HG03103 (cell line): ENCODE measurements at regions not wholly inside any gene's neighbourhood (a gene's known extent, or its start where the extent isn't known, plus 50 kb on each side); places are given as distances from the start of the nearest gene placed in this dataset.
"Not testable (repeated sequence)": the region's sequence is repeated elsewhere in the genome, so short reads cannot be mapped to it uniquely, and the experiment has no call there.

Experiments
- ATAC-seq: cut with Tn5 transposase; IDR thresholded peaks from one replicate; pipeline ENCODE4 v1.9.1; 2021; ENCODE audit warnings: low read depth; ENCODE audit not compliant: unreplicated experiment

DNA sequence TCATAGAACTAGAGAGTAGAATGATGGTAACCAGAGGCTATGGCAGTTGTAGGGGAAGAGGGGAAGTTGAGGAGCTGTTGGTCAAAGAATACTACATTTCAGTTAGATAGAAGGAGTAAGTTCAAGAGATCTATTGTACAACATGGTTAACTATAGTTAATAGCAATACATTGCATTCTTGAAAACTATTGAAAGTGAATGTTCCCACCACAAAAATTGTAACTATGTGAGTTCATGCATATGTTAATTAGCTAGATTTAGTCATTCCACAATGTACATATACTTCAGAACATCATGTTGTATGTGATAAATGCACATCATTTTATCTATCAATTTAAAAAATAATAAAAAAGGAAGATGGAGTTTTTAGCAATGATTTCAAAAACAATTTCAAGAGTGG, 125.3 kb upstream of the IL15 start:
- ATAC-seq = no peak

DNA sequence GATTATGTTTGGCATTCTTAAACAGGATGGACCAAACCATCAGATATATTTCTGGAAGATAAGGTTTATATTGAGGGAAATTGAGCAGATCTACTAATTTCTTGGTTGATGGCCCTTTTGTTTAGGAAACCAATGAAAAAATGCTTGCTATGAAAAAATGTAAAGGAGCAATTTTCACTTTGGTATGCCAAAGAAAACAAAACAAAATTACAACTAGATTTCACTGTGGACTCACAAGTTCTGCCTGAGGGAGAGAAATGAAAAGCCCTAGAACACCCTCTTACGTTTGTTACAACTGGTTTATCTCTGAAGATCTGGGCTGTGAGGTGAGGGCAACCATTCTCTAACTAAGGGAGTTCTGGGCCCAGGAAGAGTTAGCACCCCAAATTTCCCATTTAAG, 122.5 kb upstream of the IL15 start:
- no peak for ATAC-seq

DNA sequence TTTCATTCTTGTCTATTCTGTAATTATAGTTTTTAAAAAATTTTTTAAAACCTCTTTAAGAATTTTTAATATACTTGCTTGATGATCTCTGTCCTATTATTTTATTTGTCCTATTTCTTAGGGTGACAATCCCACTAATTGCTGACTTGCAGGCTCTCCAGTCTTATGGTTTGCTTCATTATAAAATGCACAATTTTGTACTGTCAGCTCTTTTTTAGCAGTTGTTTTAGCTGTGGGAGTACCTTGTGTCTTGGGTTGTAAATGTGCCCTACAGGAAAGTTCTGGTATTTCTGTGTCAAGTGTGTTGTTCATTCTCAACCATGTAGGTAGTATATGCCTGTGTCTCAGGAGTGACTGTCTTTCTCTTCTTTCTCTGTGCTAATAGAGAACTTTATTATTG, 118.2 kb upstream of the IL15 start:
- ATAC-seq = no peak

DNA sequence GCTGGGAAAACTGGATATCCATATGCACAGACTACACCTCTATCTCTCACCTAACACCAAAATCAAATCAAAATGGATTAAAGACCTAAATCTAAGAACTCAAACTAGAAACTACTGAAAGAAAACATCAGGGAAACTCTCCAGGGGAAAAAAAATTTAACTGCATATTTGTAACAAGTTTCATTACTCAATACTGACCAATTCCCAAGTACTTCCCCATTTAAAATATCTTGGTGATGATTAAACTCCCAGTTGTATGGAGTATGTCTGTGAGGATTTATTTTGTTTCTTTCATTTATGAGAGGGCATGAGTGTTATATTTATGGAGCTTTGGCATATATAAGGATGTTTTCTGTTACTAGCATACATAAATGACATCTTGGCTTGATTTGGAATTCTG, 112.3 kb upstream of the IL15 start:
- no peak for ATAC-seq

DNA sequence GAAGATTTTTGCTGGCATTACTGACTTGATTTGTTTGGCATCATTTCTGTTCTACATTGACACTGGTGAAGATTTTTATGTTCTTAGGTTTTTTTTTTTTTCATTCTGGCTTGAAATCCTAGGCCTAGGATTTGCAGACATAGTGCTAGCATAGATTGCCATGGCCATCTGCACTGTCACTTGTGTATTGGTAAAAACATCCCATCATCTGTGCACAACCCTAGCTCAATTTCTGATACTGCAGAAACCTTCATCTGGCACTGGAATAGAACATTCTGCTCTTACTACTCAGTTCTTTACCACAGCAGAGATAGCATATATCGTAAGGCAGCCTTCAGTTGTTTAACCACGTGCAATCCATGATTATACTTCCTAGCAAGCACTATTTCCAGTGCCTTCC, 111.5 kb upstream of the IL15 start:
- no peak for ATAC-seq

DNA sequence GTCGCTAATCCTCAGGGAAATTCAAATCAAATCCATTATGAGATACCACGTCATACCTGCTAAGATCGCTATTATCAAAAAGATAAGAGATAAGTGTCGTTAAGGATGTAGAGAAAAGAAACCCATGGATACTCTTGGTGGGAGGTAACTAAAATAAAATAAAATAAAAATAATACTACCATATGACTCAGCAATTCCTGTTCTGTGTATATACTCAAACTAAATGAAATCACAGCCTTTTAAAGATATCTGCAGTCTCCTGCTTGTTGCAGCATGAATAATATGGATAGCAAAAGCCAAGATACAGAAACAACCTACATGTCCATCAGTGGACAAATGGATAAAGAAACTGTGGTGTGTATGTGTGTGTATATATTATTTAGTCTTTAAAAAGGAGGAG, 105.8 kb upstream of the IL15 start:
- ATAC-seq = no peak

DNA sequence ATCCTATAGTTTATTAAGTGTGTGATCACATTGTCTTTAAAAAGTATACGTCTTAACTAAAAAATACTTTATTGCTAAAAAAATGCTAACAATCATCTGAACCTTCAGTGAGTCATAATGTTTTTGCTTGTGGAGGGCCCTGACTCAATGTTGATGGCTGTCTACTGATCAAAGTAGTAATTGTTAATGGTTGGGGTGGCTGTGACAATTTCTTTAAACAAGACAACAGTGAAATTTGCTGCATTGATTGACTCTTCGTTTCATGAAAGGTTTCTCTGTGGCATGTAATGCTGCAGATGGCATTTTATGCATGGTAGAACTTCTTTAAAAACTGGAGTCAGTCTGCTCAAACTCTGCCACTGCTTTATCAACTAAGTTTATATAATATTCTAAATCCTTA, 101.4 kb upstream of the IL15 start:
- no peak for ATAC-seq

DNA sequence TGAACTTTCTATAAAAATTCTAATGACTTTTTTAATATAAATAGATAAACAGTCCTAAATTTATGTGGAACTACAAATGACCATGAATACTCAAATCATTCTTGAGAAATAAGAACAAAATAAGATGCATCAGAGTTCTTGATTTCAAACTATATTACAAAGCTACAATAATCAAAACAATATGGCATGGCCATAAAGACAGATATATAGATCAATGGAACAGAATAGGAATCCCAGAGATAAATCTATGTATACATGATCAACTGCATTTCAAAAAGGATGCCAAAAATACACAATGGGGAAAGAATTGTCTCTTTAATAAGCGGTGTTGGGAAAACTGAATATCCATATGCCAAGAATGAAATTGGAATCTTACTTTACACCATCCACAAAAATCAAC, 98.4 kb upstream of the IL15 start:
- ATAC-seq = no peak

DNA sequence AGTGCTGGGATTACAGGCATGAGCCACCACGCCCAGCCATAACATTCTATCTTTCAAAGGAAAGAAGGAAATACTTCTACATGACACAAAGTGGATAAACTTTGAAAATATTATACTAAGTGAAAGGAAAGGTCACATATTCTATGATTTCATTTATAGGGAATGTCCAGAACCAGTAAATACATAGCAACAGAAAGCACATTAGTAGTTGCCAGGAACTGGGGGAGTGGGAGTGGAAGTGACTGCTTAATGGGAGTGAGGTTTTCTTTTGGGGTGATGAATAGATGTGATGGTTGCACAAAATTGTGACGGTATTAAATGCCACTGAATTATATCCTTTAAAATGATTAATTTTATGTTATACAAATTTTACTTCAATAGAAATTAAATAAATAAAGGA, 95.7 kb upstream of the IL15 start:
- ATAC-seq = no peak

DNA sequence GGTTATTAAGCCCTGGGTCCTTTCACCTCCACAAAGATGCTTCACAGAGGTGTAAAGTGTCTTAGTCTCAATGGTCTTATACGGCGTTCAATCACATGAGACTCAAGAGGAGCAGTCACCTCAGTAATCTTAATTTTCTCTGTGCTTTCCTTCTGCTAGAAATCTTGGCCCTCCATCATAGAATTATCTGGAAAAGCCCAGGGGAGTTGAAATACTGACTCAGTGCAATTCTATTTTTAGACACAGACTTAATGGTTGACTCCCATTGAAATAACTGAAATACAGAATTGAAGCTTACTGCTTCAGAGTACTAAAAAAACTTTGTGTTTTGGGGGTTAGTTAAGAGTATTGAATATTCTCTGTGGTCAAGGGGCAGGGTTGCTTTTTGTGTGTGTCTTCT, 94.5 kb upstream of the IL15 start:
- no peak for ATAC-seq

DNA sequence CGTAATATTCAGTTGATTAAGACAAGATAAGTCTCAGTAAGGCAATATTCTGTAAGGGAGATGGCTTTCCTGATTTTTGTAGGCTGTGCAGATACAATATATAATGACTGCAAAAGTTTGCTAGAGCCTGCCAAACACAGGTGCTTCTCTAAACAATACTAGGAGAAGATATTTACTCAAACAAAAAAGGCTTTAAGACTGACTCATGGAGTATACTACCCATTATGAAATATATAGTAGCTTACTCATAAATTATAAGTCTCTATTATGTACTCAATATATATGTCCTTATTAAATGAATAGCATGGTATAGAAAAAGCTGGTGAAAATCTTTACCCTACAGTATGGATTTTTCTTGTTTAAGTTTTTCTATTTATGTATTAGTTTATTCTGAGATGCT, 93.2 kb upstream of the IL15 start:
- ATAC-seq = no peak

DNA sequence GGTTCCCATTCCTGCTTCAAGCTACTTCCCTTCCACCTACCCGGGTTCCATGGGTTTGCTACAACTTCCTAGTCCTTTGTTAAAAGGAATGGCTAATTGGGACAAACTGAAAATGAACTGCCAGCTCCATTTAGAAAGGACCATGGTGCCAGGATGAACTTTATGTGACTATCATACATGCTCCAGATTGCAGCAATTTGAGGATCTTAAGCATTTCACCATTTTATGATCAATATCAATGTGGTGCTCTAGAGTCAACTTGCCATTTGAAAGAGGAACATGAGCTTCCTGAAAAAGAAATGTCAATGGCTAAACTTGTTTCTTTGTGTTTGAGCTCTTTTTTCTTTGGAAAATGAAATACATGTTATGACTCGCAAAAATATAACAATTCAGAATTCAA, 92.7 kb upstream of the IL15 start:
- no peak for ATAC-seq

DNA sequence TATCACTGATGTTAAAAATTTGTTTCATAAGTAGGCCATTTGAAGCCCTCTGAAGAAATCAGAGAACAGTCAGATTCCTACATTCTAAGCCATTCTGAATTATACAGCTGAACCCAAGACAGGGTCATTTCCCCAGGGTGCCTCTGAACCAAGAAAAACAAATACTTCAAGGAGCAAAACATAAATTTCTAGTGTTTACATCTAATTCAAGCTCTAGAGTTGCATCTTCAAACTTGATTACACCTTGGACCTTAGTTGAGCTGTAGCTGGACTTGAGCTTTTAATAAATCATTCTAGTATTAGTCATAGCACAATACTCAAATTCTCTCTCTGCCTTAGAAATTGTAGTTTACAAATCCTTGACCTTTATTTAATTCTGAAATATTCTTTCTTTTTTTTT, 87.6 kb upstream of the IL15 start:
- no peak for ATAC-seq

DNA sequence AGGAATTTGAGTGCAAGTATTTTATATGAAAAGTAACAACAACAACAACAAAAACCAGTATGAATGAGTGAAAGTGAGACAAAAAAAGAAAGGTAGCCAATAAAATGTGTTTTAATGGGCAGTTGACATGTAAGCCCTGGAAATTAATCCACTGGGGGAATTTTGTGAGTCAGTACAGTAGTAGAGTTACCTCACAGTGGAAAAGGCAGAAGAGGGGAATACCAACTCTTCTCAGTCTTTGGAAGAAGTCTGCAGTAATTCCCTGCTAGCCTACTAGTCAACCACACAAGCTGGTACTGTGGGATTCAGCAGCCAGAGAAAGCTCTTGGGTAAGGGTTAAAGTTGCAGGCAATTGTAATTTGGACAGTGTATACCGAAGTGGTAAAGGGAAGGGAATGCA, 76.3 kb upstream of the IL15 start:
- ATAC-seq = no peak

DNA sequence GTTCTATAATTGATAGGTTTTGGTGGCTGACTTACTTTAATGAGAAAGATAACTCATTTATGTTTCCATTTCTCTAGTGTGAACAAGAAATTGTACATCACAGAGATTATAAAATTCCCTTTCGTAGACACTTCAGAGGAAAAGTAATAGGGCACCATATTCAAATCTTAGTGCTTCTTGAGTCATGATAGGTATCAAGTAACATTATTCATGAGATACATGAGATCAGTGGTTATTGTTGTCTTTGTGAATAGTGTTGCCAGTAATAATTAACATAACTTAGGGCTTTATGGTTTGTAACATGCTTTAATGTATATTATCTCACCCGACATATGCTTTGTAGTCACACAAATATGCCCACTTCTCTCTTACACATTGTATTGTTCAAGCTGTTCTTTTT, 73.7 kb upstream of the IL15 start:
- no peak for ATAC-seq

DNA sequence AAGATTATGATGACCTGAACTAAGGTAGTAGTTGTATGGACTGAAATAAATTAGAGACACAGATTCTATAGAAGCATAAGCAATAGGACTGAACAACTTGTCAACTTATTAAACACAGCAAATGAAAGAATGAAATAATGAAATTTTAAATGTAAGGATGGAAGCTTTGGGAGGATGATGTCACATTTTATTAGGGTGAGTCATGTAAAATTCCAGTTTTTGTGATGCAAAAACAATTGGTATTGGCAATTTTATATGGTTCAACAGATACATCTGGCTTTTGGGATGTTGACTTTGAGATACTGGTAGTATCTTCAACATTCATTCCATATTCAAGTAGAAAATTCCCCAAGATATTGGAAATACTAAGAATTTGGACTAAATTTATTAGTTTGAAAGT, 72.7 kb upstream of the IL15 start:
- no peak for ATAC-seq

DNA sequence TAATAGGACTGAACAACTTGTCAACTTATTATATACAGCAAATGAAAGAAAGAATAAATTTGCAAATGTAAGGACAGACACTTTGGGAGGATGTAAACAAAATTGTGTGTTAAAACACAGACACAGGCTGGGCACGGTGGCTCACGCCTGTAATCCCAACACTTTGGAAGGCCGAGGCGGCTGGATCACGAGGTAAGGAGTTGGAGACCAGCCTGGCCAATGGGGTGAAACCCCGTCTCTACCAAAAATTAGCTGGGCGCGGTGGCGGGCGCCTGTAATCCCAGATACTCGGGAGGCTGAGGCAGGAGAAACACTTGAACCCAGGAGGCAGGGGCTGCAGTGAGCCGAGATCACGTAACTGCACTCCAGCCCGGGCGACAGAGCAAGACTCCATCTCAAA, 71.4 kb upstream of the IL15 start:
- ATAC-seq = not testable (repeated sequence)

DNA sequence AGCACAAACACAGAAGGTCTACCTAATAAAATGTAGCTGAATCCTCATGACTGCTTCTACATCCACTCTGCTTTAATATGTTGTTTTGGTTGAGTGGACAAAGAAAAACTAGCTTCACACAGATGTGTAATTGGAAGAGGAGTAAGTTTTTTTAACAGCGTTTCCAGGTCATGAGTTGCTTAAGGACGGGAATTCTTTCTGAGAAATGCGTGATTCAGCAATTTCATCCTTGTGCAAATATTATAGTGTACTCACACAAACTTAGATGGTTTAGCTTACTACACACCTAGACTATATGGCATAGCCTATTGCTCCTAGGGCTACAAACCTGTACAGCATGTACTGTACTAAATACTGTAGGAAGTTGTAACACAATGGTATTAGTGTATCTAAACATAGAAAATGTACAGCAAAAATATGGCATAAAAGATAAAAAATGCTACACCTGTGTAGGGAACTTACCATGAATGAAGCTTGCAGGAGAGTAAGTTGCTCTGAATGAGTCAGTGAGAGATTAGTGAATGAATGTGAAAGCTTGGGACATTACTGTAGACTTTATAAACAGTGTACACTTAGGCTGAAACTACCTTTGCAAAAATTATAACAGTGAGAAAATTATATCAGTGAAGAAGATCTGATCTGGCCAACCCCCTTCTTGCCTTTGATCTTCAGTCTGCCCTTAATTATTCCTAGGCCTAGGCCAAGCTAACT, 70.8 kb upstream of the IL15 start:
- ATAC-seq = no peak

DNA sequence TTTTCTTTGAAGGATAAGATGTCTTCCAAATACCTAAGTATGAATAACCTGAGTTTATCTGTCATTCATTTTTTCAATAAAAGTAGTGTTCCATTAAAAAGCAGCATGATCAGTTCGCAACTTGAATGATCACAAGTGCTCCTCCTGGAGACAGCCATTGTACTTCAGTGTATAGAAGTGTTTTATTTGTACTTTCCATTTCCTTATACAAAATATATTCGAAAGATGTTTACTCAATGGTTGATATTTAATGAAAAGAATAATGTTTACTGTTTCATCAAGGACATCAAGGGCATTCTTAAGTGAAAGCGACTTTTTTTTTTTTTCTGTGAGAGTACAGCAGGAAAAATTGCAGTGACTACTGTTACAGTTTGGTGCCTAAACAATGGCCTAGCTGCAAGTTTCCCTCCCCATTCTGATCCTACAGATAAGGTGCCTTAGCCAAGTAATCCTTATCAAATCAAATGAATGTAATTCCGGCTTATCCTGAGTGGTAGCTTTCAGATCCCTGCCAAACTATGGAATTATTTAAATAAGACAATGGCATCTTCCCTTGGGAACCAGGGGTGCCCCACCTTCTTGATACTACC, 69.0 kb upstream of the IL15 start:
- no peak for ATAC-seq

DNA sequence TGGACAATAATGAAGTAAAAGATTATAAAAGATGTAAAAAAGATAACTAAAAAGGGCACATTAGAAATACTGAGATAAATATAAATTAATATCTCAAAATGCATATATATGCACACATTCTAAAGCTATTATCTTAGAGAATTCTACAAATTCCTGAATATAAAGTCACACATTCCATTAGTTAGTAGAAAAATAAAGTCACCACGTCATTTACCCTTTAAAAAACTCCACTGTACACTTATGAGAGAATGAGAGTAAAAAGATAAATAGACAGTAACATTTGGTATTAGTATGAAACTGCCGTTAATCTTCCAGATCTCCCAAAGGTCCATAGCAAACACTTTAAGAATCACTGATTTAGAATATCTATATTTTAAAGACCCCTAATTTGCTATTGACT, 67.2 kb upstream of the IL15 start:
- no peak for ATAC-seq

DNA sequence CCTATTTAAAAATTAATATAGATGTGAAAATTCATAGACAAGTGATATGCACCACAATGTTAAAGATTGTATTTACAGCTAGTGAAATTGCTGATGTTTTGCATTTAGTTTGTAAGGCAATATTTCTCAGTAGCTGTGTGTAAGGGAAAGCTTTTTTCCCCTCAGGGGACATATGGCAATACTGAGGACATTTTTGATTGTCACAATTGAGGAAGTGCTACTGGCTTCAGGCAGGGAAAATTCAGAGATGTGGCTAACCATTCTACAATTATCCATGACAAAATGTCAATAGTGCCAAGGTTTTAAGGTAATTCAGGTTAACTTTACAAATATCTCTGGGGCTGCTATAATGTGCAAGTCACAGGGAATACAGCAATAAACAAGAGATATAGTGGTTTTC, 66.1 kb upstream of the IL15 start:
- ATAC-seq = no peak

DNA sequence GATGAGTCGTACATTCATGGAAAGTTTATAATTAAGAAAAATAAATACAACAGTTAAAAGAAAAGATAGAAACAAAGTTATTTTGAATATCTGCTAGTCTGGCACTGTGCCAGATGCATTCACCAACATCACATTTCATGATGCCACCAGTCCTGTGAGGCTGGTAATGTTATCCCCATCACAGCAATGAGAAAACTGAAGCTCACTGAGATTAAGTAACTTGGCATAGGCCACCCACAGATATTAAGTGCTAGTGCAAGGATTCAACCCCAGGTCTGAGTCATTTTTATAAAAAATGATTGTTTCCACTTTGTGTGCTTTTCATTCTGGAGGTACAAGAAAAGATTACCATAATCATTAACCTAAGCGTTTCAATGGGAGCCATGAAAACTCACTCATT, 65.0 kb upstream of the IL15 start:
- no peak for ATAC-seq

DNA sequence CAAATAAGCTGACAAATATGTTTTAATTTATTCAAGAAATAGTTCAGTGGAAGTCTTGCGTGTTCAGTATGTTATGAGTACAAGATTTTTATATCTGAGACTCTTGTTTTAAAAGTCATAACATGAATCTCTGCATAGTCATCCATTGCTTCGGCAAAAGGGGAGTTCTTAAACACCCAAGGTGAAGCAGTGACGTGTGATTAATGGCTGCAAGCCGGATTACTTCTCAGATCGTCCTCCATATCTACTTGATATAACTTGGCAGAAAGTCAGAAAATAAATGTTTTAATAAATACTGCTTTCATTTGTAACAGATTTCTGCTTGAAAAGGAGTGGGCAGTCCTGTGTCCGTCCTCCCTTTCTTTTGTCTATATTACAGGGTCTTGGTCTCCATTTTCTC, 64.6 kb upstream of the IL15 start:
- ATAC-seq = no peak
